GM19395 (cell line): ENCODE measurements at regions not wholly inside any gene's neighbourhood (a gene's known extent, or its start where the extent isn't known, plus 50 kb on each side); places are given as distances from the start of the nearest gene placed in this dataset.

Experiments
- ATAC-seq: cut with Tn5 transposase; IDR thresholded peaks from one replicate; pipeline ENCODE4 v1.9.1; 2021; ENCODE audit warnings: mild to moderate bottlenecking, moderate library complexity; ENCODE audit not compliant: unreplicated experiment

DNA sequence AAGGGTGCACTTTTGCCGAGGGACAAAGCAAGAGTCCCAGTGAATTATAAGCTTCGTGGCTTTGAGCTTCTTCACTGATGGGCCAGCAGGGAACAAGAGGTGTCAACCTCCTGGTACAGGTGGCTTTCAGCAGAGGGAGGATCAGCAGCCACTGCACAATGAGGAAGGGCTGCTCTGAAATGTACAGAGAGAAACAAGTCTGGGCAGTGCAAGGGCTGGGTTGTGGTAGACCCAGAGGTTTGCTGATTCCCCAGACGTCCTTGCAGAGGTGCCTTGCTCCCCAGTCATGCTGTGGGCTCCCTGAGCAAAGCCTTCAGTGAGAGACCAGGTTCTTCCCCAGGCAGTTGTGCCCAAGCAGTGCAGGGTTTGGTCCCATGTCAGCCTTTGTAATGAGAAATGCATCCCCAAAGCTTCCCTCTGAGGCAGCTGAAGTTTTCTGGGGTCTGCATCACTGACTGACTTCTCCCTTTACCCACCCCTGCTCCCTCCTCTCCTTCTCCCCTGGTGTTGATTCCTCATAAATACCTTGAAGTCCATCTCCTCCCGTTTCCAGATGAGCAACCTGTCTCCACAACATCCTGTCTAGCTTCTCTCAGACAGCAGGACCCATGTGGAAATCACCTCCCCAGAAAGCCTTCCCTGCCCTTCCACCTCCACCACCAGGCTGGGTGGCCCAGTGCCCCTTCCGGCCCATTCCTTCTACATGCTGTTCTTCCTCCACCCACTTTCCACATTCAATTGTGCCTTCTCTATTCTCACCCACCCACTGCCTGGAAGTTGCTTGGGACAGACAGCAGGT lies 599.6 kb upstream of the ADAMTS16 start:
- no peak for ATAC-seq

DNA sequence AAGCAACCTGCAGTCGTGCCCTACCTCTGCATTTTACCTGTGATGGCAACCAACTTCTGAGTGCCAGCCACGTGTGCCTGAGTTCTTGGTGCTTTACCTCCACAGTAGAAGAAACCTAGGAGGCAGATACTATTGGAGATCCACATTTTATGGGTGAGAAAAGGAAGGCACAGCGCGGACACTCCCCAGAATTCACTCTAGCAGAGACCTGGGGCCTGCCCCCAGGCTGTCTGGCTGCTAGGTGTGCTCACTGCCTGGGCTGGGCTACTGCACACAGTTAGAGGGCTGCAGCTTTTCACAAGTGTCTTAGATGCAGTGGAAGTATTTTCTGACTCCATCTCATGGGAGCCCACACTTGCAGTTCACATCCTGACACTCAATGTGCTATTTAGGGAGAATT lies 598.8 kb upstream of the ADAMTS16 start:
- no peak for ATAC-seq

DNA sequence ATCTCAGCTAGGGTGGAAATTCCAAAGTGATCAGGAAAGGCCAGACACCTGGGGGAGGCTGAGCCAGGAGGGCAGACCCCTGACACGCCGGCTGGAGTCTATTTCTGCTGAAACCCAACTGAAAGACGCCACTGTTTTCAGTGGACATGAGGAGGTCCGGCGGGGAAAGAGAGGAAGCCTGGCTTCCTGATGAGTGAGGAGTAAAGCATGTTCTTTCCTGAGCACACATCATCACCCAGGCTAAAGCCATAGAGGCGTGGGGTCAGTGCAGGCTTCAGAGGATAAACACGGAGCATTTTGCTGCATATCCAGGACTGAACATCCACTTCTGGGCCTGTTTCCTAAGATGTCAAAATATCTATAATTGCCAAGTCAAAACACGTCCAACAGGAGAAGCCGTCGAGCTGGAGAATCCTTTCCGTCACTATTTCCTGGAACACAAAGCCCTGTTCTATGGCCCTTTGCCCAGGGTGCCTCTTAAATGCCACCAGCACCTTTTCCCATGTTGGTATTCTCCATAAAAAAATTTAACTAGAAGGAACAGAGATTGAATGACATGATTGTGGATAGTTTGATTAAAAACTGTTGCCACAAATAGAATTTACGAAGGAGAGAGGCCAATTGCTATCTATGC lies 597.9 kb upstream of the ADAMTS16 start:
- ATAC-seq: no peak

DNA sequence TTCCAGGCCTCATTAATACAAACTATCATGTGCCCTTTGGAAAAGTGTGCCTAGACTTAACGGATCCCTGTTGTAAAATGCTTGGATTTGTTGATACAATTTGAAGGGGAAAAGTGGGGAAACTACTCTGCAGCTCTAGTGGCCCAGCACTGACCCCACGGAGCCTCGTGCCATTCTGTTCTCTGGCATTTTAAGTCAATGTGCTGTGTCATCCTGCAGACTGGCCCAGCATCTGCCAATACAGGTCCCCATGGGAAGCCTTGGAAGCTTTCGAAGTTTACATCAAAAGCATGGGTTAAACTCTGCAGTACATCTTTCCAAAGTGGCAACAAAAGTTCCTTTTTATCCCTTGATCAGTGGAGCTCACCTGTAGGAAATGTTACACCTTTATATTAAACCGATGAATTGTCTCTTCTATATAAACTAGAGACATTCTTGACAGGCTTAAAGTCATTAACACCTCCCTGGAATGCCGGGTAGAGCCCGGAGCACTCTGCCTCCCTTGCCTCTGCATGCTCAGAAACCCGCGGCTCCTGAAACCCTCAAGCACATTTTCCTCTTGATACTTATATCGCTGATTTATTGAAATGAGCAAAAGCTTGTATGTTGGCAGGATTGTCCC lies 596.0 kb upstream of the ADAMTS16 start:
- ATAC-seq: no peak

DNA sequence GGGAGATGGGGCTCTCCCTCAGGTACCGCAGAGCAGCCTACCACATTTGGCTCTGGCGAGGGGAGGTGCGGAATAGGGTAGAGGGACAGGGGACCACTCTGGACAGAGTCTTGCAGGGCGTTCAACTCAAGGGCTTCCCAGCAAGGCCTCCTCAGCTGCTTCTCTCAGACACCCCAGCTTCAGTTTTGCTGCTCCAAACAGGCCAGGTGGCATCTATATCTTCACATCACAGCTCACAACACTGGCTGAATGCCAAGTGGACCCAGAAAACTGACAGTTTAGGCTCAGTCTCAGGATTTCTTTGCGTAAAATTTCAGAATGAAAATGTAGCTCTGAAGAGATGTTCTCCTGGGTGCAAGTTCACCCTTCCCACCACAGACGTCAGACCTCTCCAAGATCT lies 592.6 kb upstream of the ADAMTS16 start:
- no peak for ATAC-seq

DNA sequence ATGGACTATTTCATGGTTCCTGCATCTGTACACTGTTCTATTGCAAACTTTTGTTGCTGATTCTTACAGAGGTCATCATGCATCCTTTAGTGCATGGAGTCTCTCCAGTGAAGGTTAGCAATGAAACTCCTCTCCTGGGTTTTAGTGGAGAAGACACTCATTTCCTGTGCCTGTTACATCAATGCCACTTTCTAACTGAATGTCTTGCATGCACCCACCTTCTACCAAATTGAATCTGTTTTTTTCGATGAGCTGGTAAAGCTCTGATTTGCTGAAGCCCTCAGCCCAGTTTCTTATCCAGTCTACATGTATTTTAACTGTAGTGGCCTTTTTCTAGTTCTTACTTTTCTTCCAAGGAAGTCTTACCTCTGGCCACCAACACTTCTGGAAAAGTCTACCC lies 591.8 kb upstream of the ADAMTS16 start:
- ATAC-seq: no peak

DNA sequence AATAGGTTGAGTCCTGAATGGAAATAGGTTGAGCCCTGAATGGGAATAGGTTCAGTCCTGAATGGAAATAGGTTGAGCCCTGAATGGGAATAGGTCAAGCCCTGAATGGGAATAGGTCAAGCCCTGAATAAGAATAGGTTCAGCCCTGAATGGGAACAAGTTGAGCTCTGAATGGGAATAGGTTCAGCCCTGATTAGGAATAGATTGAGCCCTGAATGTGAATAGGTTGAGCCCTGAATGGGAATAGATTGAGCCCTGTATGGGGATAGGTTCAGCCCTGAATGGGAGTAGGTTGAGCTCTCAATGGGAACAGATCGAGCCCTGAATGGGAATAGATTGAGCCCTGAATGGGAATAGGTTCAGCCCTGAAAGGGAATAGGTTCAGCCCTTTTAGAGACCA lies 590.8 kb upstream of the ADAMTS16 start:
- ATAC-seq: no peak

DNA sequence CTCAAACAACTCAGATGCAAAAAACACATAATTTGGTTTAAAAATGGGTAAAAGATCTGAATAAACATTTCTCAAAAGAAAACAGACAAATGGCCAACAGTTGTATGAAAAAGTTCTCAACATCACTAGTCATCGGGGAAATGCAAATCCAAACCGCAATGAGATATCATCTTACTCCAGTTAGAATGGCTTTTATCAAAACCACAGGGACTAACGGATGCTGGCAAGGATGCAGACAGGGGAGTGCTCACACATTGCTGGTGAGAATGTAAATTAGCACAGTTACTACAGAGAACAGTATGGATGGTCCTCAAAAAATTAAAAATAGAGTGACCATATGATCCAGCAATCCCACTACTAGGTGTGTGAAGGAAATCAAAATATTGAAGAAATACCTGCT lies 589.1 kb upstream of the ADAMTS16 start:
- no peak for ATAC-seq

DNA sequence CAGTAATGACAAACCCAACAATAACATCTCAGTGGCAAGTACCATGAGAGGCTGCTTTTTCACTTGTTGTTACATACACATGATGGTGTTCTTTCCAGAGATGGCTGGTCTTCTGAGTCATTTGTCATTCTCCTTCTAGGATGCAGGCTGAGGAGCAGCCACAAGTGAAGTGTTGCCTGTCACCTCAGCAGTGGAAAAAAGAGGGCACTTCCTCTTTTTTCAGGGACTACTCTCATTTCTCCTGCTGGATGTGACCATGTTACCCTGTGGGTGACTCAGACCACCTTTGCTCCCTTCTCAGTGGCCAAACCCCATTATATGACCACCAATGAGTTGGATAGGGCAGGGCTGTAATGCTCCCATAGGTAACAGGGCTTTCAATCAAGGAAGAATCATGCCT lies 587.0 kb upstream of the ADAMTS16 start:
- no peak for ATAC-seq

DNA sequence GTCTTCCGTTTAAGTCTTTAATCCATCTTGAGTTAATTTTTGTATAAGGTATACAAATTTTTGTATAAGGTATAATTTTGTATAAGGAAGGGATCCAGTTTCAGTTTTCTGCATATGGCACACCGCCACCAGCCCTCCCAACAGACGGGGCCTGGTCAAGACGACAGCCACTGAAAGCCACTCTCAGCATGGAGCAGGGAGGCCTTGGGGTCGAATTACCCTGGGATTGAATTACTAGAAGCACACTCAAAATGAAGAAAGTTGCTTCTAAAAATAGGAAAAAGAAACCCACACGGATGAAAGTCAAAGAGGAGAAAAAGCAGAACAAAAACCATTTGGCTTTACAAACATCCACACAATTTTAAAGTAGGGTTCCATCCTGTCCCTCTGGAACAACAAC lies 586.2 kb upstream of the ADAMTS16 start:
- ATAC-seq: no peak

DNA sequence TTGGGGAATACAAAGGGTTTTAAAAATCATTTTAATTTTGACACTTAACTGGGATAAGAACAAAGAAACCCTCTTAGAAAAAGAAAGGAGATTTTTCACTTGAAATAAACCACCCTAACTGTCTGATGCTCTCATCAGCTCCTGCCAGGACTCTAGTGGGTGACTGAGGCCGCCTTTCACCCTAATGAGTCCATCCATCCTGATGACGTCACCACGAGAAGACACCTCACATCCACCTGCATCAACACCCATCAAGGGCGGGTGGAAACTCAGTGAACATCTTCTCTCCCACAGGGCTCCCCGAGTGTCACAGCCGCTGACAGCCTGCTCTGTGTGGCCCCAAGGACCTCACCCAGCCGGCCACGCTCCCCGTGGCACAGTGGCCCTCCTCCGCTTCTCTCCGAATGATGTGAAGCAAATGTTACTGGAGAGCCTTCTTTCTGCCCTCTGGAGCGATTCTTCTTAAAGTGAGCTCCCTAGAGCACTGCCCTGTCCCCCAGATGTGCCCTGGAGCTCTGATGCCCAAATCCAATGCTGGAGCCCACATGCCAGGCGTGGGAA lies 584.3 kb upstream of the ADAMTS16 start:
- no peak for ATAC-seq

DNA sequence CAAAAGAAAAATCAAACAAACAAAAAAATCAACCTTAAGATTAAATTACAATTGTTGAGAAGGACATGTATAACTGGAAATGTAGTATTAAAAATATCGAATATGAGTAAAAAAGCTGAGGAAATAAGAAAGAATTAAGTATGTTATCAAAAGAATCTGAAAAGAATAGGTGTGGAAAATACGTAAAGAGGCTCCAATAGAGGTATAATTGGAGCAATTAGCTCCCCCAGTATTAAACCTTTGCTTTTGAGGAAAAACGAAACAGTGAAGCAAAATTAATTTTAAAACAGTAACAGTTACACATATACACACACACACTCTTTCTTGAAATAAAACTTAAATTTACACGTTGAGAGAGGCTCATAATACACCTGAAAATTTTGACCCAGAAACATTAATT lies 578.7 kb upstream of the ADAMTS16 start:
- ATAC-seq: no peak

DNA sequence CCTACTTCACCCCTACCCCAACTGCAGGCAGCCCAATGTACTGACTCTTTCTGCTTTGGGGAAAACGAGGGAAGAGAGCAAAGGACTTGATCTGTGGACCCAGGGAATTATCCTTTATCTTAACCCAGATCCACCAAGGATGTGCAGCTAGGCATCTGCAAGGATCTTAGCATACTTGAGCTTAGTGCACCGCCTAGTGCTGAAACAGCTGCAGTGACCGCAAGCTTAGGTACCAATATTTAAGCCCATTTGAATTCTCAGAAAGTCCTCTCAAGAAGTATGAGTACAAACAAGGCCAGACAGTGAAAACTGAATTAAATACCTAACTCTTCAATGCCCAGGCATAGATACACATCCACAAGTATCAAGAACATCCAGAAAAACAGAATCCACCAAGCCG lies 576.7 kb upstream of the ADAMTS16 start:
- ATAC-seq: no peak

DNA sequence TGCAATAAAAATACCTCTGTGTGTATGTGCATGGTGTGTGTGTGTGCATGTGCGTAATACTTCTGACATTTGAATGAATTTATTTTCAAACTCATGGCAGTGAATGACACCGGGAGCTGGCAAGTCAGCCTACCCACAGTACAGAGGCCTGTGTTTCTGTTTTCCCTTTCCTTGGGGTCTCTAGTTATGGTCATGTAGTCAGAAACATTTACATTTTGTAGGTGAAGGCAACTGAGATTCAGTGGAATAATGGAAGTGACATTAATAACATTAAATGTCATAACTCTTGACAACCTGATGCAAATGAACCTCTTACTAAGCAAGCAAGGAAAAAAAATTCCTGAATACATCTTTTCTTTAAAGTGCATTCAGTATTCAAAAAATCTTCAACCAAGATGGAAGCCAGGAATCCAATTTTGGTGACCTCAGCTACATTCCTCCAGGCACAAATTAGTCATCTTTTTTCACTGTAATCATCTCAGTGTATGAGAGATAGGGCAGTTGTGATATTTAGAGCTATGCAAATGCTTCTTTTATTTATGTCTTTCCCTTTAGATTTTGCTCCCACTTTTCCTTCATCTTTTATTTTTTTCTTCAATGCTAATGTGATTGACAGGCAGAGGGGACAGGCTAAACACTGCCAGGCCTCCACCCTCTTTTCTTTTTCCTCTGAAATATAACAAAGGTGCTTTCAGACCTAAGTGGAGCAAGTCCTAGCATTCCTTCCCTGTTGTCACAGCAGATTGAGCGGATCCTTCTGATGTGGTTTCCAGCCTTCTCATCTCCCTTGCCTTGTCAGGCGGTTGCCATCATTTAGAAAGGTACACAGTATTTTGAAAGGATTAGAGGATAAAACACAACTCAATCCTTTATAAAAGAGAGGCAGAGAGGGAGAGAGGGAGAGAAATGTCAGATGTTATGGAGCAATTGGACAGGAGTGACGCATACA lies 569.8 kb upstream of the ADAMTS16 start:
- no peak for ATAC-seq

DNA sequence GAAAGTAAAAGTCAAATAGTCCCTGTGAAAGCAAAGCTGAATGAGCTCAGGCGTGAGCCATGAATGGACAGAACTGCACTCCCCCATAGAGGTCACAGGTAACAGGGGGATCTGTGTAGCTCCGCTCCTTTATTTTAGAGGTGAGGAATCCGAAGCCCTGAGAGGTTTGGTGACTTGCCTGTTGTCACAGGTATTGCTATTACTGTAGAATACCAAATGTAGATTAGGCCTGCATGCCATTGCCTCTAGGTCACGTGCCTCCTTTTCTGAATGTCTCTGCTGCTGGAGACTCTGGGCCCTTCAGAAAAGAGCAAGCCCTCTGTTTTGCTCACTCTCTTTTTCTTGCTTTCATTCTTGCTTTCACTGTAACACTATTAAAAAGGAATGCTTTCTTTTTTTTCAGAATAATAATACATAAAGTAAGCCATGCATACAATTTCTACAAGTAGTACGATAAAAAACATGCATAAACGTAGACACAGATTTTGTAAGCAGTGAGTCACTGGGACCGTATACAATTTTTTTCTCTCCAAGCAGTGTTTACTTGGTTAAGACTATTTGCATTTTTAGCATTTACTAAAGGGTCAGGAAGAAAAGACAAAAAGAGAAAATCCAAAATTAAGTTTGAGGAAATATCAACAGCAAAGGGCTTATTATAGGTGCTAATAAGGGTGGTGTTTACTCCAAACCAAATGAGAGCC lies 568.7 kb upstream of the ADAMTS16 start:
- no peak for ATAC-seq

DNA sequence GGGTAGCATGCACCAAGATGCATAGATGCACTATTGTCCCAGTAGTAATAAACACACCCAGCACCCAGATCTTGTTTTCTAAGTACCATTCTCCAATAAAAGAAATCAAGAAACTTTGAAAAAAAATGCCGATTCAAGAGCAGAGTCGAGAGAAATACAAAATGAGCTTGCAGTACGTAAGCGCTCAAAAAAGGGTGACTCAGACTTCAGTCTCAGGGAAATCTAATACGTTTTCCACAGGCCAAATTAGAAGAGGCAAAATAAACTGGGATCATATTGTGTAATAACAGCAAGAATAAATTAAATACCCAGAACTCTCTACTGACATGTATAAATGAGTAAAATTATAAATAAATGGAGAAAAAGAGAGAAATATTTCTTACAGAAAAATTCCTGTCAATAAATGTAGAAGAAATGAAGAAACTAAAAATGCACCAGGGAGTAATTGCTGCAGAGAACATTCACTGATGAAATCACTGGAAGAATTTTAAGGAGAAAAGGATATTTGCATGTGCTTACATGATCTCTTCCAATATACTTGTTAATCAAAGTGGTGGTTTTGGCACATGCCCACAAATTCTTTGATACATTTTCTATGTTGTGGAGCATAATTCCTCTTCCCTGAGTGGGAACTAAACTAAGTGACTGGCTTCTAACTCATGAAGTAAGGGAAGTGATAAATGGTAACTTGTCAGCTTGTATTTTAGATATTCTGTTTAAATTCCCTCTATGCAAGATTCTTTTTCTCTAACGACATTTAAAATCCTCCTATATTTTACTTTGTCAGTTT lies 567.6 kb upstream of the ADAMTS16 start:
- no peak for ATAC-seq

DNA sequence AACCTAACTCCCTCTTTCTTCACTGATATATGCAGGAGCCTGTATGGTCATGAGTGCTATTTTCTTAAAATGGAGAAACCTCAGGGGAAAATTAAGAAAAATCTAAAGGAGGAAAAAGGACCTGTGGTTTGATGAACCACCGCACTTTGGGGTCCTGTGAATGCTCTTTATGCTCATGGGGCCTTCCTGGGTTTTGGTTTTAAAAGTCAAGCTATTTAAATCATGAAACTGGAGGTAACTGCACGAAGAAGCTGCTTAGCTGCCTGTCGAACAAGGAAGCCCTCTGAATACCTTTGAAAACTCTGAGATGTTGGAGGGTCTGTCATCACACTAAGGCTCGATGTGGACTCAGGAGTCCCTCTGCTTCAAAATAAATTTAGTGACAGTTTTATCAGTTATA lies 564.5 kb upstream of the ADAMTS16 start:
- no peak for ATAC-seq

DNA sequence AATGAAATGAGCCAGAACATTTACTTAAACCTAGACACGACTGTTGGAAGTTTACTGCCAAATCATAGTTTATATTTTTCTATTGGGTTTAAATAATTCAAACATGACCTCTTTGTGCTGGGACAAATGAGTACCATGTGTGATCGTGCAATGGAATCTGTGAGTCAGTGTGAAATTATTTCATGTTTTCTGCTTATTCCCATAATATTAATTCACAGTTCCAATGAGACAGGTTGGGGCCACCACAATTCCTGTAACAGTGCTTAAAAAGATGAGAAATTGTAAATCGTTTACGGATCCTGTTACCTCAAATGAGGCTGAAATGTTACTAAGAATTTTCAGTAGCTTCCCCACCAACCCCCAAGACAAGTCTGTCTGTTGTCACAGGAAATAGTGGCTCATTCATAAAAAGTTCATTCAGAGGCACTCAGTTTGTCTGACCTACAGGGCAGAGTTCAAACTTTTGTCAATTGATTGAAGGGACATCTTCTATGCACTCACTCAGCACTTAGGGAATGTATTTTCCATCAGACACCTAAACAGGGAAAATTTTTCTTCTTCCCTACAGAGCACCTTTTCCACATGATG lies 563.9 kb upstream of the ADAMTS16 start:
- ATAC-seq: no peak

DNA sequence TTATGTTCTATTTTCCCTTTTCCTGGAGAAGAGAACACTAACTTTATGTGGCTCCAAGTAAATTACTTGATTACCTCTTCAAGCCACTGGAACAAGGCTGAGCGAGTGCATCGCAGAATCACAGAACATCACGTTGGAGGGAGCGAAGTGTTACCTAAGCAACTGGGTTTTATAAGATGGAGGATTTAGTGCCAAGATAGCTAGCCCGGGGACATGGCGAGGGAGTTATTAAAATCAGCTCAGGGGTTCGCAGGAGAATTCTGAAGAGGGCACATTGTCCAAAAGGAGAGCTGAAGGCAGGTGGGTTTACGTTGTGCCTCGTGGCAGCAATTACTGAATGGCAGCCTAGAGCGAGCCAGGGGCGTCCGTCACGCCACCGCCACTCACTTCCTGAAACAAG lies 563.2 kb upstream of the ADAMTS16 start:
- no peak for ATAC-seq
